Astrocyte (in vitro differentiated cells and primary cell): ENCODE measurements at regions not wholly inside any gene's neighbourhood (a gene's known extent, or its start where the extent isn't known, plus 50 kb on each side); places are given as distances from the start of the nearest gene placed in this dataset.

Experiments used
- DNase-seq: peaks from one replicate; pipeline ENCODE4 v3.0.0-alpha.2; 2010; ENCODE audit warnings: low read depth
- FAIRE-seq: peaks from 2 replicates; lab custom pipeline; 2011; peaks lifted over from hg19 to GRCh38; lab: Jason Lieb, UNC
- H2AFZ ChIP-seq: 2 replicates; pipeline ENCODE4 v1.6.0; 2012; ENCODE audit warnings: low read depth, low read length, inconsistent platforms
- H3K27ac ChIP-seq: 2 replicates; pipeline ENCODE4 v1.5.1; 2011; ENCODE audit warnings: low read depth, low read length, inconsistent platforms
- H3K27me3 ChIP-seq: 2 replicates; pipeline ENCODE4 v1.6.0; 2011; ENCODE audit warnings: low read length, inconsistent platforms; ENCODE audit not compliant: insufficient read depth
- H3K36me3 ChIP-seq: 2 replicates; pipeline ENCODE4 v1.5.1; 2011; ENCODE audit warnings: low read length, inconsistent platforms; ENCODE audit not compliant: insufficient read depth
- H3K4me1 ChIP-seq: 2 replicates; pipeline ENCODE4 v1.5.1; 2011; ENCODE audit warnings: low read length, inconsistent platforms; ENCODE audit not compliant: insufficient read depth
- H3K4me2 ChIP-seq: 2 replicates; pipeline ENCODE4 v1.6.0; 2012; ENCODE audit warnings: low read length, inconsistent platforms
- H3K4me3 ChIP-seq: 2 replicates; pipeline ENCODE4 v1.5.1; 2011; ENCODE audit warnings: low read depth, mild to moderate bottlenecking, low read length, inconsistent platforms; ENCODE audit not compliant: insufficient read depth
- H3K79me2 ChIP-seq: 2 replicates; pipeline ENCODE4 v1.6.0; 2012; ENCODE audit warnings: mild to moderate bottlenecking, low read length, inconsistent platforms; ENCODE audit not compliant: insufficient read depth
- H3K9ac ChIP-seq: 2 replicates; pipeline ENCODE4 v1.6.0; 2012; ENCODE audit warnings: mild to moderate bottlenecking, low read length, inconsistent platforms
- H3K9me3 ChIP-seq: 2 replicates; pipeline ENCODE4 v1.5.1; 2012; ENCODE audit warnings: low read depth, mild to moderate bottlenecking, low read length, inconsistent platforms; ENCODE audit not compliant: insufficient read depth
- H4K20me1 ChIP-seq: 2 replicates; pipeline ENCODE4 v1.6.0; 2012; ENCODE audit warnings: low read length, inconsistent platforms; ENCODE audit not compliant: insufficient read depth
- H3K27ac Mint-ChIP-seq: one replicate; pipeline ENCODE4 v1.8.0; 2021; ENCODE audit warnings: mild to moderate bottlenecking, mixed read lengths; ENCODE audit not compliant: unreplicated experiment
- H3K27me3 Mint-ChIP-seq: one replicate; pipeline ENCODE4 v1.8.0; 2021; ENCODE audit warnings: low read depth, mixed read lengths; ENCODE audit not compliant: unreplicated experiment
- H3K36me3 Mint-ChIP-seq: one replicate; pipeline ENCODE4 v1.8.0; 2021; ENCODE audit warnings: low read depth, mixed read lengths; ENCODE audit not compliant: unreplicated experiment
- H3K4me1 Mint-ChIP-seq: one replicate; pipeline ENCODE4 v1.8.0; 2021; ENCODE audit warnings: low read depth, mixed read lengths; ENCODE audit not compliant: unreplicated experiment
- H3K4me3 Mint-ChIP-seq: one replicate; pipeline ENCODE4 v1.8.0; 2021; ENCODE audit warnings: mild to moderate bottlenecking, moderate library complexity, mixed read lengths; ENCODE audit not compliant: unreplicated experiment
- H3K9me3 Mint-ChIP-seq: one replicate; pipeline ENCODE4 v1.8.0; 2021; ENCODE audit warnings: mild to moderate bottlenecking, mixed read lengths; ENCODE audit not compliant: unreplicated experiment
- EZH2 ChIP-seq: IDR thresholded peaks from 2 replicates; pipeline ENCODE4 v1.6.1; 2012; ENCODE audit warnings: mild to moderate bottlenecking, low read length, inconsistent platforms; ENCODE audit not compliant: insufficient read depth
- TF ChIP-seq, protein P1 (sequence below): IDR thresholded peaks from 2 replicates; pipeline ENCODE4 v1.5.1; 2011; ENCODE audit warnings: low read depth, mild to moderate bottlenecking, inconsistent platforms, low read length, moderate library complexity; ENCODE audit not compliant: insufficient read depth

DNA sequence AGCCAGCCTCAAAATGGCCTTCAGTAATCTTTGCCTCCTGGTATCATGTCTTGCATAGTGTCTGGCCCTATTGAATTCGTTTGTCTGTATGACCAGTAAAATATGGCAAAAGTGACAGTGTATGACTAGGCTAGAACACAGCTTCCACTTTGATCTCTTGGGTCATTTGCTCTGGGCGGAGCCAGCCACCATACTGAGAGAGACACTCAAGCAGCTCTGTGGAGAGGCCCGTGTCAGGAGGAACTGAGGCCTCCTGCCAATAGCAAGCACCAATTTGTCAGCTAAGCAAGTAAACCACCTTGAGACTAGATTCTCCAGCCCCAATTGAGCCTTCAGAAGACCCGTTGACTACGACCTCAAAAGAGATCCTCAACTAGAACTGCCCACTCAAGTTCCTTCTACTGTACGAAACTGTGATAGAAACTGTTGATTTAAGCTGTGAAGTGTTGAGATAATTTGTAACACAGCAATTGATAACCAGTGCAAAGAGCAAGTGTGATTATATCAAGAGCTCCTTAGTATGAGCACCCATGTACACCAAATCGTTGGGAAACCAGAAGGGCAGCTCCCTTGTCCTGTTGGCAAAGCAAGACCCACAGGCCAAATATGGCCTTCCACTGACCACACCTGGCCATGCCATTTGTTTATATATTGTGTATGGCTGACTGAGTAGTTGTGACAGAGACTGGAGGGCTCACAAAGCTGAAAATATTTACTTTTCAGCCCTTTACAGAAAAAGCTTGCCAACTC is 52.7 kb upstream of the SERBP1 start:
- H3K36me3 ChIP-seq = no peaks in the 10 kb centered on the region
- H3K4me3 Mint-ChIP-seq = no peak overlapping the region
- peaks cover 4% of the 10 kb centered on the region for H3K9me3 Mint-ChIP-seq
- H3K9ac ChIP-seq = no peak overlapping the region
- H3K4me2 ChIP-seq = no peak overlapping the region
- peaks cover 20% of the 10 kb centered on the region for H3K4me1 Mint-ChIP-seq
- no peaks in the 10 kb centered on the region for H3K27me3 Mint-ChIP-seq
- H3K4me1 ChIP-seq = no peaks in the 10 kb centered on the region
- no peaks in the 10 kb centered on the region for H3K36me3 Mint-ChIP-seq
- no peak overlapping the region for H3K27ac Mint-ChIP-seq
- H3K4me3 ChIP-seq = no peak overlapping the region
- no peak for FAIRE-seq
- no peaks in the 10 kb centered on the region for H3K79me2 ChIP-seq
- no peak overlapping the region for H3K27ac ChIP-seq
- H2AFZ ChIP-seq = no peak overlapping the region
- no peaks in the 10 kb centered on the region for H4K20me1 ChIP-seq
- H3K9me3 ChIP-seq = no peaks in the 10 kb centered on the region
- no peak for DNase-seq
- TF ChIP-seq EZH2 = no peak
- TF ChIP-seq, protein P1, sequence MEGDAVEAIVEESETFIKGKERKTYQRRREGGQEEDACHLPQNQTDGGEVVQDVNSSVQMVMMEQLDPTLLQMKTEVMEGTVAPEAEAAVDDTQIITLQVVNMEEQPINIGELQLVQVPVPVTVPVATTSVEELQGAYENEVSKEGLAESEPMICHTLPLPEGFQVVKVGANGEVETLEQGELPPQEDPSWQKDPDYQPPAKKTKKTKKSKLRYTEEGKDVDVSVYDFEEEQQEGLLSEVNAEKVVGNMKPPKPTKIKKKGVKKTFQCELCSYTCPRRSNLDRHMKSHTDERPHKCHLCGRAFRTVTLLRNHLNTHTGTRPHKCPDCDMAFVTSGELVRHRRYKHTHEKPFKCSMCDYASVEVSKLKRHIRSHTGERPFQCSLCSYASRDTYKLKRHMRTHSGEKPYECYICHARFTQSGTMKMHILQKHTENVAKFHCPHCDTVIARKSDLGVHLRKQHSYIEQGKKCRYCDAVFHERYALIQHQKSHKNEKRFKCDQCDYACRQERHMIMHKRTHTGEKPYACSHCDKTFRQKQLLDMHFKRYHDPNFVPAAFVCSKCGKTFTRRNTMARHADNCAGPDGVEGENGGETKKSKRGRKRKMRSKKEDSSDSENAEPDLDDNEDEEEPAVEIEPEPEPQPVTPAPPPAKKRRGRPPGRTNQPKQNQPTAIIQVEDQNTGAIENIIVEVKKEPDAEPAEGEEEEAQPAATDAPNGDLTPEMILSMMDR = no peak
- no peaks in the 10 kb centered on the region for H3K27me3 ChIP-seq

DNA sequence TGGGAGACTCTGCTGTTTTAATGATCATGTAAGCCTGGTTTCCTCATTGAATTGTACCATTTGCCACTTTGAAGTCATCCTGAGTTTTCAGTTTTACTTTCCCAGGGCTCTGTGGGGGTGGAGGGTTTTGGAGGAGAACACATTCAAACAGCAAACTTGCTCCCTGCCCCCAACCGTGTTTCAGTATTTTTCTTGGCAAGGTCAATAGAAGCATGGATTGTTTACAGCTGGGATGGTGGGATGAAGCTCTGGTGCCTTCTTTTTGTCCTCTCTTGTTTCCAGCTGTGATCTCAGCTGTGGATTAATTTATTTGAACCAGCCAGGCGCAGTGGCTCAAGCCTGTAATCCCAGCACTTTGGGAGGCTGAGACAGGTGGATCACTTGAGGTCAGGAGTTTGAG is 54.3 kb upstream of the SERBP1 start:
- Histone ChIP-seq H3K27me3 (no peaks in the 10 kb centered on the region), H4K20me1 (no peaks in the 10 kb centered on the region), H3K4me2 (no peak overlapping the region), H2AFZ (no peak overlapping the region), H3K79me2 (no peaks in the 10 kb centered on the region), H3K4me1 (no peaks in the 10 kb centered on the region), H3K9ac (no peak overlapping the region), H3K9me3 (no peaks in the 10 kb centered on the region), H3K27ac (no peak overlapping the region), H3K36me3 (no peaks in the 10 kb centered on the region), H3K4me3 (no peak overlapping the region)
- no peaks in the 10 kb centered on the region for H3K27me3 Mint-ChIP-seq
- H3K4me3 Mint-ChIP-seq = no peak overlapping the region
- peak overlapping the region; percentile 47 for H3K27ac Mint-ChIP-seq
- H3K9me3 Mint-ChIP-seq = peaks cover 4% of the 10 kb centered on the region
- peaks cover 13% of the 10 kb centered on the region for H3K4me1 Mint-ChIP-seq
- no peak for DNase-seq
- no peak for TF ChIP-seq EZH2
- TF ChIP-seq, protein P1 = no peak
- no peaks in the 10 kb centered on the region for H3K36me3 Mint-ChIP-seq
- FAIRE-seq = no peak
